Body of pancreas (tissue), 4 donors: ENCODE measurements at regions not wholly inside any gene's neighbourhood (a gene's known extent, or its start where the extent isn't known, plus 50 kb on each side); places are given as distances from the start of the nearest gene placed in this dataset.

Experiments used
- ATAC-seq: fragments of 150-250 bp; one replicate; pipeline ENCODE4 v1.9.1; 2016
- DNase-seq, 4 donors: peaks; one replicate each; pipeline ENCODE4 v3.0.0-alpha.2; 2019
- H3K27ac ChIP-seq, 4 donors: fragments of 200-600 bp; sonication (generic); 1 replicate in 3 of 4; 2 replicates in 1 of 4; pipeline versions ENCODE4 v1.5.1 to v1.6.1; 2016 to 2019; ENCODE audit warnings: mild to moderate bottlenecking in 1 of 4, mixed read lengths in 1 of 4, moderate library complexity in 1 of 4
- H3K27me3 ChIP-seq, 2 donors: fragments of 200-600 bp; sonication (generic); one replicate each; pipeline ENCODE4 v1.6.0; 2016; ENCODE audit warnings: mild to moderate bottlenecking in 1 of 2
- H3K36me3 ChIP-seq, 2 donors: fragments of 200-600 bp; sonication (generic); replicated peaks in 1 of 2; 2 replicates each; pipeline ENCODE4 v1.5.1; 2016; ENCODE audit warnings: low read depth in 2 of 2; ENCODE audit not compliant: insufficient read depth in 1 of 2
- H3K4me1 ChIP-seq: fragments of 200-600 bp; sonication (generic); one replicate; pipeline ENCODE4 v1.6.0; 2016
- H3K4me3 ChIP-seq, 2 donors: fragments of 200-600 bp; sonication (generic); 1 replicate in 1 of 2; 2 replicates in 1 of 2; pipeline ENCODE4 v1.5.1; 2016 to 2019
- H3K9me3 ChIP-seq, 3 donors: fragments of 200-600 bp; sonication (generic); 1 replicate in 2 of 3; 2 replicates in 1 of 3; pipeline ENCODE4 v1.5.1; 2016
- POLR2A ChIP-seq, 3 donors: fragments of 450-650 bp; IDR thresholded peaks; one replicate each; pipeline ENCODE4 v1.6.1; 2016; ENCODE audit warnings: antibody characterized with exemption in 3 of 3, mild to moderate bottlenecking in 2 of 3
- WGBS, 2 donors: methylation state at CpG; one replicate each; pipeline ENCODE4 v1.1.5; 2017; 5-methylcytosine and 5-hydroxymethylcytosine counted together
- intact Hi-C: fragments of 100-400 bp; cut with DNase I; formaldehyde crosslinking; loops from one replicate; pipeline ENCODE4 v1.15.1; 2023
- TF ChIP-seq, protein P1 (sequence below), 7 experiments: fragments of 450-650 bp in 4 of 7; fragments of 200-600 bp in 3 of 7; sonication (generic) in 3 of 7; IDR thresholded peaks; one replicate each; pipeline ENCODE4 v1.5.1; 2016 to 2019; ENCODE audit warnings: antibody characterized with exemption in 7 of 7

DNA sequence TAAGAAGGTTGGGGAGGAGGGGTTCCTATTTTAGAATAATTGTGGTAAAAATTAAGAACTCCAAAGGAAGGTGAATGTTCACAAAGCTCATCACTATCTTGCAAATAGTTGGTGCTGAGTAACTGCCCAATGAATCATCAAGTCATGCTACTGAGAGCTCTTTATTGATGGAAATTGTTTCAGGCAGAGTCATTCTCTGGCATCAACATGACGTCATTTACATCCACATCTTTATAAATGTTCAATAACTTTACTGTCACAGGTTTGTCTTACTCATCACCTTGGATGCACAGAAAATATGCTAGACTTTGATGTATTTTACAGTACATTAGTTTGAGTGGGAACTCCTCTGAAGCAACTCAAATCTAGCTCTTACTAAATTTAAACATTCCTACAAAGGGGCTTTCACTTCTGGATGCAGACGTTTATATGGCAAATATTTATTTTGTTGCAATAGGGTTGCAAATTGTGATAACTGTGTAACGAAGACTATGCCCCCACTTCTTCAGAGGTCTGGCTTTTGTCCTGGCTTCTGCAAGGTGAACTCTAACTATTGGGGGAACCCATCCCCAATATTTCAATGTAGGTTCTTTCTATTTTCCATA lies 273.7 kb upstream of the AJAP1 start:
- 26 to 28% methylated on average over 3 of the region's 3 CpGs for WGBS, 2 donors

DNA sequence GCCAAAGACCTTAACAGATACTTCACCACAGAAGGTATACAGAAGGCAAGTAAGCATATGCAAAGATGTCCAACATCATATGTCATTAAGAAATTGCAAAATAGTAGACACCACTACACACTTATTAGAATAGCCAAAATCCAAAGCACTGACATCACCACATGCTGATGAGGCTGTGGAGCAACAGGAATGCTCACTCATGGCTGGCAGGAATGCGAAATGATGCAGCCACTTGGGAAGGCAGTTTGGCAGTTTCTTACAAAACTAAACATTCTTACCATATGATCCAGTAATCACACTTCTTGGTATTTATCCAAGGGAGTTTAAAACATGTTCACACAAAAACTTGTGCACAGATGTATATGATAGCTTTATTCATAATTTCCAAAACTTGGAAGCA lies 261.2 kb upstream of the AJAP1 start:
- DNase-seq, result no peak
- H3K4me3 ChIP-seq, result no peak overlapping the region
- no peak overlapping the region for H3K27ac ChIP-seq
- H3K9me3 ChIP-seq, result no peaks in the 10 kb centered on the region
- intact Hi-C loops, result no loop called here
- TF ChIP-seq, protein P1, sequence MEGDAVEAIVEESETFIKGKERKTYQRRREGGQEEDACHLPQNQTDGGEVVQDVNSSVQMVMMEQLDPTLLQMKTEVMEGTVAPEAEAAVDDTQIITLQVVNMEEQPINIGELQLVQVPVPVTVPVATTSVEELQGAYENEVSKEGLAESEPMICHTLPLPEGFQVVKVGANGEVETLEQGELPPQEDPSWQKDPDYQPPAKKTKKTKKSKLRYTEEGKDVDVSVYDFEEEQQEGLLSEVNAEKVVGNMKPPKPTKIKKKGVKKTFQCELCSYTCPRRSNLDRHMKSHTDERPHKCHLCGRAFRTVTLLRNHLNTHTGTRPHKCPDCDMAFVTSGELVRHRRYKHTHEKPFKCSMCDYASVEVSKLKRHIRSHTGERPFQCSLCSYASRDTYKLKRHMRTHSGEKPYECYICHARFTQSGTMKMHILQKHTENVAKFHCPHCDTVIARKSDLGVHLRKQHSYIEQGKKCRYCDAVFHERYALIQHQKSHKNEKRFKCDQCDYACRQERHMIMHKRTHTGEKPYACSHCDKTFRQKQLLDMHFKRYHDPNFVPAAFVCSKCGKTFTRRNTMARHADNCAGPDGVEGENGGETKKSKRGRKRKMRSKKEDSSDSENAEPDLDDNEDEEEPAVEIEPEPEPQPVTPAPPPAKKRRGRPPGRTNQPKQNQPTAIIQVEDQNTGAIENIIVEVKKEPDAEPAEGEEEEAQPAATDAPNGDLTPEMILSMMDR (IDR thresholded peaks at IDR 0.05), result no peak
- no peak for TF ChIP-seq POLR2A (IDR thresholded peaks at IDR 0.05)
- H3K4me1 ChIP-seq, result no peaks in the 10 kb centered on the region
- H3K36me3 ChIP-seq, result no peaks in the 10 kb centered on the region
- no peak for ATAC-seq
- no peaks in the 10 kb centered on the region for H3K27me3 ChIP-seq
- 0 to 14% methylated on average over 1 of the region's 1 CpG for WGBS, 2 donors

More for the DNA sequence above, 273.7 kb upstream of the AJAP1 start:
- DNase-seq (no peak), ATAC-seq (no peak)
- H3K27ac ChIP-seq, result no peak overlapping the region
- TF ChIP-seq, protein P1 (IDR thresholded peaks at IDR 0.05), result no peak
- no peak for TF ChIP-seq POLR2A (IDR thresholded peaks at IDR 0.05)
- peaks cover 0 to 19% (median 0%) of the 10 kb centered on the region in 3 donors for H3K9me3 ChIP-seq
- H3K36me3 ChIP-seq, result no peaks in the 10 kb centered on the region
- no peak overlapping the region for H3K4me3 ChIP-seq
- H3K4me1 ChIP-seq, result no peaks in the 10 kb centered on the region
- intact Hi-C loops, result no loop called here
- H3K27me3 ChIP-seq, result peaks cover 0 to 4% of the 10 kb centered on the region in 2 donors

DNA sequence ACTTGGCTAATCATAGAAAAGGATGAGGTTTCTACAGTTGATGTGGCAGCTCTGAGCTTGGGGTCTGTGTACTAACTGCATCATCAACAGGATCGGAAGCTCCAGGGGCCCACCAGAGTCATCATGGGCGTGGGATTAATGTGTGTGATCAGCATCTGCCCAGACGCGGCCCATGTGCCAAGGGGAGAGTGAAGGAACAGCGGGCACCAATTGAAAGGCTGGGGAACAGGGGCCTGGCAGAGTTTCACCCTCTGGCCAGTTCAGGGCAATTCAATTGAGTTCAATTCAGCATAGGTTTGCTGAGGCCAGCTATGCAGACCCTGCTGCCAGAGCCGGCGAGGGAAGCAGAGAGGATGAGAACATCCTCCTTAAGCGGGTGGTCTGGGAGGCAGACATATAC lies 260.0 kb upstream of the AJAP1 start:
- H3K27ac ChIP-seq, result no peak overlapping the region

DNA sequence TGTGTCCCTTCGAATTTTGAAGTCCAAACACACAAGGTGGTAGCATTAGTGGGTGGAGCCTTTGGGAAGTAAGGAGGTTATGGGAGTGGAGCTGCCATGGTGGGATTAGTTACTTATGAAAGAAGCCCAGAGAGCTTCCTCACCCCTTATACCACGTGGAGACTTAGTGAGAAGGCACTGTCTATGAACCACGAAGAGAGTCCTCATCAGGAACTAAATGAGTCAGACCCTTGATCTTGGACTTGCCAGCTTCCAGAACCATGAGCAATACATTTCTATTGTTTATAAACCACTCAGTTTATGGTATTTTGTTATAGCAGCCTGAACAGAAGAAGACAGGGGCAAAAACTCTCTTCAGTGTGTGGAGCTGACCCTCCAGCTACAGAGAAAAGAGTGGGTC lies 259.3 kb upstream of the AJAP1 start:
- Histone ChIP-seq H3K4me1 (no peaks in the 10 kb centered on the region), H3K27me3 (no peaks in the 10 kb centered on the region), H3K27ac (no peak overlapping the region), H3K36me3 (no peaks in the 10 kb centered on the region), H3K9me3 (no peaks in the 10 kb centered on the region), H3K4me3 (no peak overlapping the region)
- WGBS, 2 donors, result 37 to 43% methylated on average over 3 of the region's 3 CpGs
- DNase-seq (no peak), ATAC-seq (no peak)
- TF ChIP-seq, protein P1 (IDR thresholded peaks at IDR 0.05), result no peak
- TF ChIP-seq POLR2A (IDR thresholded peaks at IDR 0.05), result no peak
- intact Hi-C loops, result no loop called here

More for the DNA sequence above, 260.0 kb upstream of the AJAP1 start:
- Histone ChIP-seq H3K4me1 (no peaks in the 10 kb centered on the region), H3K4me3 (no peak overlapping the region), H3K9me3 (no peaks in the 10 kb centered on the region), H3K27me3 (no peaks in the 10 kb centered on the region), H3K36me3 (no peaks in the 10 kb centered on the region)
- intact Hi-C loops, result no loop called here
- TF ChIP-seq POLR2A (IDR thresholded peaks at IDR 0.05), result no peak
- TF ChIP-seq, protein P1 (IDR thresholded peaks at IDR 0.05), result no peak
- 76 to 86% methylated on average over 6 to 8 of the region's 8 CpGs for WGBS, 2 donors
- ATAC-seq (no peak), DNase-seq (no peak)

DNA sequence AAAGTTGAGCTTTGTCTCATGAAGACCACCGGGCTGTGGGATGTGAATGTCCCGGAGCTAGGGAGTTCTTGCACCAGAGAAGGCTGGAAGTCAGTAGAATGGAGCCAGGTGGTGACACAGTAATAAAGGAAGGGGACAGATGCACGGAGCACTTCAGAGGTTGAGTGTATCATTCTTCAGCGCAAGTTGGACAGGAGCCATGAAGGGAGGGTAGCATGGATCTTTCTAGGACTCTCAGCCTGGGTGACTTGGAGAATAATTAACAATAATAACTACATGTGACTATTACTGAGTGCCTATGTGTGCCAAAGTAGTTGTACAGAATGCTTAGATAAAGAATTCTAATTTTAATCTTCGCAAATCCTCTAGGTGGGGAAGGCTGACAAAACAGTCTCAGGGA lies 258.7 kb upstream of the AJAP1 start:
- no peak for ATAC-seq
- WGBS, 2 donors, result 50 to 64% methylated on average over 5 of the region's 5 CpGs
- Histone ChIP-seq H3K27ac (no peak overlapping the region), H3K36me3 (no peaks in the 10 kb centered on the region), H3K4me1 (no peaks in the 10 kb centered on the region), H3K4me3 (no peak overlapping the region), H3K9me3 (no peaks in the 10 kb centered on the region), H3K27me3 (no peaks in the 10 kb centered on the region)
- no peak for DNase-seq
- TF ChIP-seq, protein P1 (IDR thresholded peaks at IDR 0.05), result no peak
- no peak for TF ChIP-seq POLR2A (IDR thresholded peaks at IDR 0.05)
- intact Hi-C loops, result no loop called here
